Suprapubic skin (tissue), 4 donors: ENCODE measurements at regions not wholly inside any gene's neighbourhood (a gene's known extent, or its start where the extent isn't known, plus 50 kb on each side); places are given as distances from the start of the nearest gene placed in this dataset.

Experiments
- DNase-seq, 2 donors: peaks; one replicate each; pipeline ENCODE4 v3.0.0-alpha.2; 2019; ENCODE audit warnings: low spot score in 2 of 2
- H3K27ac ChIP-seq: fragments of 200-600 bp; sonication (generic); one replicate; pipeline ENCODE4 v1.5.1; 2019
- H3K27me3 ChIP-seq: fragments of 200-600 bp; sonication (generic); one replicate; pipeline ENCODE4 v1.5.1; 2019
- H3K36me3 ChIP-seq: fragments of 200-600 bp; sonication (generic); one replicate; pipeline ENCODE4 v1.5.1; 2019
- H3K4me1 ChIP-seq: fragments of 200-600 bp; sonication (generic); one replicate; pipeline ENCODE4 v1.5.1; 2019
- H3K4me3 ChIP-seq: fragments of 200-600 bp; sonication (generic); one replicate; pipeline ENCODE4 v1.5.1; 2019; ENCODE audit warnings: mild to moderate bottlenecking
- H3K9me3 ChIP-seq: fragments of 200-600 bp; sonication (generic); one replicate; pipeline ENCODE4 v1.5.1; 2019
- EP300 ChIP-seq: sonication (generic); formaldehyde crosslinking; IDR thresholded peaks from one replicate; pipeline ENCODE4 v1.6.1; 2017; ENCODE audit warnings: antibody characterized with exemption
- POLR2A ChIP-seq, 2 donors: fragments of 450-650 bp; IDR thresholded peaks; one replicate each; pipeline ENCODE4 v1.6.1; 2017; ENCODE audit warnings: antibody characterized with exemption in 2 of 2, mild to moderate bottlenecking in 2 of 2, moderate library complexity in 2 of 2
- POLR2AphosphoS5 ChIP-seq, 3 donors: sonication (generic); formaldehyde crosslinking; IDR thresholded peaks; one replicate each; pipeline ENCODE4 v1.6.1; 2017; ENCODE audit warnings: antibody characterized with exemption in 3 of 3
- WGBS: methylation state at CpG from one replicate; pipeline ENCODE4 v1.1.5; 2018; 5-methylcytosine and 5-hydroxymethylcytosine counted together
- TF ChIP-seq, protein P1 (sequence below), 2 donors: fragments of 200-600 bp in 1 of 2; fragments of 450-650 bp in 1 of 2; sonication (generic) in 1 of 2; IDR thresholded peaks; one replicate each; pipeline ENCODE4 v1.5.1; 2016 to 2019; ENCODE audit warnings: antibody characterized with exemption in 2 of 2, mild to moderate bottlenecking in 1 of 2, moderate library complexity in 1 of 2

DNA sequence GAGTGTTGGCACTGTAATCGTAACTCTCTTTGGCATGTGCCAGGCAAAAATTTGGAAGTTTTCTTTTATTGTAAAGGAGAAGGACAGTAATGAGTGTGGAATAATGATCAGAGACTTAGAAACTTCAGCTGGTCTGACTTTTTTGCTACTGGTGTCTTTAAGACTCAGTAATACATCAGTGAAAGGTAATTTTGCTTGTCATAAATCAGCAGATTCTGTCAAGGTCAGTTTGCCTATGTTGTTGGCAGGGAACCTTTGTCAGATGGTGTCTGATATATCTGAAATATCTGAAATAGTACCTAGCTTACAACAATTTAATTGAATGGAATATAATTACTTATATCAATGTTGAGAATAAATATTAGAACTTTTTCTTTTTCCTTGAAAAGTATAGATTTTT is 516.9 kb downstream of the LRFN5 start:
- Histone ChIP-seq H3K4me1 (no peaks in the 10 kb centered on the region), H3K36me3 (no peaks in the 10 kb centered on the region), H3K27me3 (no peaks in the 10 kb centered on the region), H3K27ac (no peak overlapping the region), H3K4me3 (no peak overlapping the region), H3K9me3 (no peaks in the 10 kb centered on the region)
- TF ChIP-seq POLR2A (IDR thresholded peaks at IDR 0.05) = no peak
- TF ChIP-seq, protein P1, sequence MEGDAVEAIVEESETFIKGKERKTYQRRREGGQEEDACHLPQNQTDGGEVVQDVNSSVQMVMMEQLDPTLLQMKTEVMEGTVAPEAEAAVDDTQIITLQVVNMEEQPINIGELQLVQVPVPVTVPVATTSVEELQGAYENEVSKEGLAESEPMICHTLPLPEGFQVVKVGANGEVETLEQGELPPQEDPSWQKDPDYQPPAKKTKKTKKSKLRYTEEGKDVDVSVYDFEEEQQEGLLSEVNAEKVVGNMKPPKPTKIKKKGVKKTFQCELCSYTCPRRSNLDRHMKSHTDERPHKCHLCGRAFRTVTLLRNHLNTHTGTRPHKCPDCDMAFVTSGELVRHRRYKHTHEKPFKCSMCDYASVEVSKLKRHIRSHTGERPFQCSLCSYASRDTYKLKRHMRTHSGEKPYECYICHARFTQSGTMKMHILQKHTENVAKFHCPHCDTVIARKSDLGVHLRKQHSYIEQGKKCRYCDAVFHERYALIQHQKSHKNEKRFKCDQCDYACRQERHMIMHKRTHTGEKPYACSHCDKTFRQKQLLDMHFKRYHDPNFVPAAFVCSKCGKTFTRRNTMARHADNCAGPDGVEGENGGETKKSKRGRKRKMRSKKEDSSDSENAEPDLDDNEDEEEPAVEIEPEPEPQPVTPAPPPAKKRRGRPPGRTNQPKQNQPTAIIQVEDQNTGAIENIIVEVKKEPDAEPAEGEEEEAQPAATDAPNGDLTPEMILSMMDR (IDR thresholded peaks at IDR 0.05) = no peak
- no peak for TF ChIP-seq POLR2AphosphoS5 (IDR thresholded peaks at IDR 0.05)
- TF ChIP-seq EP300 = no peak
- WGBS = 73% methylated on average over 1 of the region's 1 CpG
- DNase-seq = no peak

DNA sequence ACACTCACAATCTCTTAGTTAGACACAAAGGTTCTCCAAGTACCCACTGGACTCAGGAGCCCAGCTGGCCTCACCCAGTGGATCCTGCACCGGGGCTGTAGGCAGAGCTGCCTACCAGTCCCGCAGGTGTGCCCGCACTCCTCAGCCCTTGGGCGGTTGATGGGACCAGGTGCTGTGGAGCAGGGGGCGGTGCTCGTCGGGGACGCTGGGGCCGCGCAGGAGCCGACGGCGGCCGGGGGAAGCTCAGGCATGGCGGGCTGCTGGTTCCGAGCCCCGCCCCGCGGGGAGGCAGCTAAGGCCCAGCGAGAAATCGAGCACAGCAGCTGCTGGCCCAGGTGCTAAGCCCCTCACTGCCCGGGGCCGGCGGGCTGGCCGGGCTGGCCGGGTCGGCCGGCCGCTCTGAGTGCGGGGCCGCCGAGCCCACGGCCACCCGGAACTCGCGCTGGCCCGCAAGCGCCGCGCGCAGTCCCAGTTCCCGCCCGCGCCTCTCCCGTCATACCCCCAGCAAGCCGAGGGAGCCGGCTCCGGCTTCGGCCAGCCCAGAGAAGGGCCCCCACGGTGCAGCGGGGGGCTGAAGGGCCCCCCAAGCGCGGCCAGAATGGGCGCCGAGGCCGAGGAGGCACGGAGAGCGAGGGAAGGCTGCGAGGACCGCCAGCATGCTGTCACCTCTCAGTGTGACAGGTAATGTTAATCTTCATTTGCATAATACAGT is 506.8 kb downstream of the LRFN5 start:
- Histone ChIP-seq H3K27ac (no peak overlapping the region), H3K4me3 (no peak overlapping the region), H3K36me3 (no peaks in the 10 kb centered on the region), H3K27me3 (no peaks in the 10 kb centered on the region), H3K4me1 (no peaks in the 10 kb centered on the region), H3K9me3 (peaks cover 19% of the 10 kb centered on the region)
- DNase-seq = no peak
- TF ChIP-seq EP300 (no peak), POLR2A (IDR thresholded peaks at IDR 0.05) (no peak), POLR2AphosphoS5 (IDR thresholded peaks at IDR 0.05) (no peak)
- TF ChIP-seq, protein P1 (IDR thresholded peaks at IDR 0.05) = no peak
- WGBS = 93% methylated on average over 54 of the region's 60 CpGs

DNA sequence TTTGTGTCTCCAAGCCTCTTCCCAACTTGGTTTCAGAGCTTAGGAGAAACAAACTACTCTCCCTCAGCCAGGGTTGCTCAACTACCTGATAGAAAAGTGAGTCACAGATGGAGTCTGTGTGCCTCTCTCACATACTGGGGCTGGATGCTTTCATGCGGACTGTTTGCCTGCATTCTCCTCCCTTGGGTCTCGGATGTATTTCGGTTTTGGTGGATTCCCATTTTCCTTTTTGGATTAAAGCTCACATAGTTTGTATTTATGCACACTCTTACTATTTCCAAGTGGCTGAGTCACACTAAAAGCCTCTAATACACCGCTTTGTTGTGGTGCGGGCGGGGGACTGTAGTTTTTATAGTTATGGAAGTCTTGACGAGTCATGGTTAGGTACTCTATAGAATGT is 505.4 kb downstream of the LRFN5 start:
- no peak for TF ChIP-seq EP300
- TF ChIP-seq, protein P1 (IDR thresholded peaks at IDR 0.05) = no peak
- no peak for TF ChIP-seq POLR2AphosphoS5 (IDR thresholded peaks at IDR 0.05)
- TF ChIP-seq POLR2A (IDR thresholded peaks at IDR 0.05) = no peak
- Histone ChIP-seq H3K27me3 (no peaks in the 10 kb centered on the region), H3K9me3 (peaks cover 19% of the 10 kb centered on the region), H3K36me3 (no peaks in the 10 kb centered on the region), H3K27ac (no peak overlapping the region), H3K4me3 (no peak overlapping the region), H3K4me1 (no peaks in the 10 kb centered on the region)
- WGBS = 95% methylated on average over 7 of the region's 7 CpGs
- DNase-seq = no peak

DNA sequence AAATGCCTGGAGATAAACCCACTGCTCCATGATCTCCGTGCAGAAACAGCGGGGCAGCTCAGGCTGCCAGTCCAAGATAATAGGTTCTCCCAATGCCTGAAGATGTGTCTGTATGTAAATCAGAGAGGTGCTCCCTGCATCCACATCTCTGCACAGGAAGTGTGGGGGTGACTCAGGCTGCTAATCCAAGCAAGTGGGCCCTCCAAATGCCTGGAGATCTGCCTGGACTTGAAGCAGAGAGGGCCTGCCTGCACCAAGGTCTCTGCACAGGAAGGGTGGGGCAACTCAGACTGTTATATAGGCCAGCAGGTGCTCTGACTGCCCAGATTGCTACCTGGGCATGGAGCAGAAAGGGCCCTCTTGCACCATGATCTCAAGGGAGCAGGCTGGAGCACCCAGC is 504.7 kb downstream of the LRFN5 start:
- Histone ChIP-seq H3K36me3 (no peaks in the 10 kb centered on the region), H3K4me3 (no peak overlapping the region), H3K9me3 (peaks cover 19% of the 10 kb centered on the region), H3K4me1 (no peaks in the 10 kb centered on the region), H3K27me3 (no peaks in the 10 kb centered on the region), H3K27ac (no peak overlapping the region)
- 93% methylated on average over 2 of the region's 2 CpGs for WGBS
- TF ChIP-seq, protein P1 (IDR thresholded peaks at IDR 0.05) = no peak
- TF ChIP-seq POLR2A (IDR thresholded peaks at IDR 0.05) = no peak
- TF ChIP-seq EP300 = no peak
- no peak for TF ChIP-seq POLR2AphosphoS5 (IDR thresholded peaks at IDR 0.05)
- DNase-seq = no peak

DNA sequence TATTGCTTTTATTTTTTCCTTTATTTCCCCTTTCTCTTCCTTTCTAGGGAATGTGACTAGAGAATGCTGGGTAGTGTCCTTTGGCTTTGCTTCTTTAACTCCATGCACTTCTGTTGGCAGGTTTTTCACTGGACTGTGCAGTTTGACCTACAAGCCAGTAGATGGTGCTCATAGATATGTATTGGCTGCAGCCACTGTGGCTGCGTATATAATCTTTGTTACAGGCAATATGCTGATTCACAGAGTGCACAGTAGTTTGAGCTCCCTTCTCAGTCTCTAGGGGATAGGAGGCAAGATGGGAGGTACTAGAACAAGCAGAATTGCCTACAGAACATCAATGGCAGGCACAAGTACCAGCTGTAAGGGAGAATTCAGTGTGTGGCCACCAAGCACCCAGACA is 503.5 kb downstream of the LRFN5 start:
- no peaks in the 10 kb centered on the region for H3K4me1 ChIP-seq
- WGBS = 87% methylated on average over 1 of the region's 1 CpG
- H3K27me3 ChIP-seq = no peaks in the 10 kb centered on the region
- no peak overlapping the region for H3K27ac ChIP-seq
- H3K4me3 ChIP-seq = no peak overlapping the region
- TF ChIP-seq POLR2AphosphoS5 (IDR thresholded peaks at IDR 0.05) = no peak
- H3K36me3 ChIP-seq = no peaks in the 10 kb centered on the region
- no peak for DNase-seq
- H3K9me3 ChIP-seq = peaks cover 19% of the 10 kb centered on the region

DNA sequence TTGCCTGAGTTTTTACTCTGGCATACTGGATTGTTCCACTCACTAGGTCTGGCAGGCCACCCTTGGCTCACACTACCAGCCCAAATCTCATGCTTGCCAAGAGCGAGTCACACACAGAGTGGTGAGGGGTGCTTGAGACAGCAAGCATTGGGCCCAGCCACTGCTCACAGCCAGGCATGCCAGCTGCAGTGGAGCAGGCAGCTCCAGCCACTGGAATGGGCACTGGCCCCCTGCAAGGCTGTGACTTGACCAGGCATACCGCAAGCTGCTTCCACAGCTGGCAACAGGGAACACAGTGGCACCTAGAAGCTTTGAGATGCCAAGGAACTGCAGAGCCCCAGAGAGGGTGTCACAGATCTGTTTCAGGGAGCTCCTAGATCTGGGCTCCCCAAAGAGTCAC is 488.5 kb downstream of the LRFN5 start:
- Histone ChIP-seq H3K27me3 (no peaks in the 10 kb centered on the region), H3K4me1 (no peaks in the 10 kb centered on the region), H3K9me3 (no peaks in the 10 kb centered on the region), H3K4me3 (no peak overlapping the region), H3K36me3 (no peaks in the 10 kb centered on the region), H3K27ac (no peak overlapping the region)
- WGBS = 95% methylated on average over 2 of the region's 2 CpGs
- TF ChIP-seq POLR2A (IDR thresholded peaks at IDR 0.05) (no peak), POLR2AphosphoS5 (IDR thresholded peaks at IDR 0.05) (no peak), EP300 (no peak)
- TF ChIP-seq, protein P1 (IDR thresholded peaks at IDR 0.05) = no peak
- DNase-seq = no peak
